PFSK-1 (cell line): ENCODE measurements at regions not wholly inside any gene's neighbourhood (a gene's known extent, or its start where the extent isn't known, plus 50 kb on each side); places are given as distances from the start of the nearest gene placed in this dataset.

Source experiments
- FOXP2 ChIP-seq: optimal IDR thresholded peaks from 2 replicates; pipeline ENCODE3; 2011; ENCODE audit warnings: borderline replicate concordance, control low read depth, inconsistent platforms; ENCODE audit not compliant: insufficient read depth; ENCODE audit errors: extremely low read length, extremely low read depth
- POLR2AphosphoS5 ChIP-seq: IDR thresholded peaks from 2 replicates; pipeline ENCODE4 v1.6.1; 2012; ENCODE audit warnings: low read depth, mild to moderate bottlenecking, control low read depth, low read length, moderate library complexity
- TAF1 ChIP-seq: IDR thresholded peaks from 2 replicates; pipeline ENCODE4 v1.6.1; 2012; ENCODE audit warnings: low read length, control low read depth, borderline replicate concordance; ENCODE audit not compliant: insufficient read depth
- TF ChIP-seq, protein P1 (sequence below), 2 experiments: IDR thresholded peaks; 2 replicates each; pipeline versions ENCODE4 v1.6.1 to v1.8.0; 2011 to 2012; ENCODE audit warnings: low read depth in 2 of 2, low read length in 2 of 2, control low read depth in 1 of 2, inconsistent platforms in 1 of 2, mild to moderate bottlenecking in 1 of 2, moderate library complexity in 1 of 2; ENCODE audit not compliant: insufficient read depth in 1 of 2

DNA sequence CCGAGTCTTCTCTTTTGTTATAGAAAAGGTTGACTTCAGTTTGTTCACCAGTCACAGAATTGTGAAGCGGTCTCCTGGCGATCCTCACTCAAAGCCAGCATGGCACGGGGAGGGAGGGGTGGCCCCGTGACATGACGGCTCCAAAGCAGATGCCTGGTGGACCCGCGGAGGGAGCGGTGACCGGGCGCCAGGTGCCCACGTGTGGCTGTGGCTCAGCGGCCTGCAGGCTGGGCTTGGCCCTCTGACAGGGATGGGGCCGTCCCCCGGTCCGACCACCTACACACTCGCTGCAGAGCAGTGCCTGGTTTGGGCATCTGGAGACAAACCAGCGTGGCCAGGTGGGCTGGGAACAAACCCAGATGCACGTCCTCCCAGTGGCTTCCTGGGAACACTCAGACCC lies 129.1 kb upstream of the SNTG2 start:
- TF ChIP-seq TAF1 (no peak), POLR2AphosphoS5 (no peak), FOXP2 (no peak)
- TF ChIP-seq, protein P1, sequence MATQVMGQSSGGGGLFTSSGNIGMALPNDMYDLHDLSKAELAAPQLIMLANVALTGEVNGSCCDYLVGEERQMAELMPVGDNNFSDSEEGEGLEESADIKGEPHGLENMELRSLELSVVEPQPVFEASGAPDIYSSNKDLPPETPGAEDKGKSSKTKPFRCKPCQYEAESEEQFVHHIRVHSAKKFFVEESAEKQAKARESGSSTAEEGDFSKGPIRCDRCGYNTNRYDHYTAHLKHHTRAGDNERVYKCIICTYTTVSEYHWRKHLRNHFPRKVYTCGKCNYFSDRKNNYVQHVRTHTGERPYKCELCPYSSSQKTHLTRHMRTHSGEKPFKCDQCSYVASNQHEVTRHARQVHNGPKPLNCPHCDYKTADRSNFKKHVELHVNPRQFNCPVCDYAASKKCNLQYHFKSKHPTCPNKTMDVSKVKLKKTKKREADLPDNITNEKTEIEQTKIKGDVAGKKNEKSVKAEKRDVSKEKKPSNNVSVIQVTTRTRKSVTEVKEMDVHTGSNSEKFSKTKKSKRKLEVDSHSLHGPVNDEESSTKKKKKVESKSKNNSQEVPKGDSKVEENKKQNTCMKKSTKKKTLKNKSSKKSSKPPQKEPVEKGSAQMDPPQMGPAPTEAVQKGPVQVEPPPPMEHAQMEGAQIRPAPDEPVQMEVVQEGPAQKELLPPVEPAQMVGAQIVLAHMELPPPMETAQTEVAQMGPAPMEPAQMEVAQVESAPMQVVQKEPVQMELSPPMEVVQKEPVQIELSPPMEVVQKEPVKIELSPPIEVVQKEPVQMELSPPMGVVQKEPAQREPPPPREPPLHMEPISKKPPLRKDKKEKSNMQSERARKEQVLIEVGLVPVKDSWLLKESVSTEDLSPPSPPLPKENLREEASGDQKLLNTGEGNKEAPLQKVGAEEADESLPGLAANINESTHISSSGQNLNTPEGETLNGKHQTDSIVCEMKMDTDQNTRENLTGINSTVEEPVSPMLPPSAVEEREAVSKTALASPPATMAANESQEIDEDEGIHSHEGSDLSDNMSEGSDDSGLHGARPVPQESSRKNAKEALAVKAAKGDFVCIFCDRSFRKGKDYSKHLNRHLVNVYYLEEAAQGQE (IDR thresholded peaks at IDR 0.05; ENCODE audit: insufficient read depth in 1 of 2, low read depth in 2 of 2, low read length in 2 of 2), result no peak
